ENCODE measurements at regions not wholly inside any gene's neighbourhood (a gene's known extent, or its start where the extent isn't known, plus 50 kb on each side); places are given as distances from the start of the nearest gene placed in this dataset.

- H2BK15ac ChIP-seq (ENCODE audit: low read depth, low read length) = no peak overlapping the region
- H3K56ac ChIP-seq (ENCODE audit: insufficient read length, low read depth, low read length) = no peak overlapping the region
- H4K20me1 ChIP-seq (ENCODE audit: control insufficient read depth, insufficient read depth, insufficient read length) = no peaks in the 10 kb centered on the region
- H3K9ac ChIP-seq (ENCODE audit: extremely low read depth, insufficient read length, low read length) = no peak overlapping the region
- no peak for DNase-seq
- no peak overlapping the region for H2BK5ac ChIP-seq (ENCODE audit: insufficient read length, low read length)
- no peak overlapping the region for H2AK5ac ChIP-seq (ENCODE audit: insufficient read length, low read length)
- Mint-ChIP-seq H3K4me1 (peaks cover 0 to 4% of the 10 kb centered on the region in 2 experiments; a peak in 2 of 4 replicates), H3K27ac (no peak overlapping the region), H3K4me3 (no peak overlapping the region), H3K36me3 (ENCODE audit: insufficient read depth in 1 of 3, low read depth in 3 of 3) (no peaks in the 10 kb centered on the region), H3K9me3 (peaks cover 1 to 2% of the 10 kb centered on the region in 2 experiments; a peak in 3 of 5 replicates), H3K27me3 (ENCODE audit: low read depth) (no peaks in the 10 kb centered on the region)
- no peak overlapping the region for H3K23ac ChIP-seq (ENCODE audit: insufficient read length, low read depth, low read length)
- H3K4ac ChIP-seq (ENCODE audit: low read depth, low read length) = no peak overlapping the region
- no peak overlapping the region for H2BK20ac ChIP-seq (ENCODE audit: low read depth, low read length, poor library complexity, severe bottlenecking)
- no peak overlapping the region for H4K5ac ChIP-seq (ENCODE audit: insufficient read length, low read depth, low read length)
- H2BK120ac ChIP-seq (ENCODE audit: low read depth, low read length, poor library complexity, severe bottlenecking) = no peak overlapping the region
- H3K79me1 ChIP-seq (ENCODE audit: insufficient read depth, low read depth, low read length, poor library complexity, severe bottlenecking) = no peaks in the 10 kb centered on the region
- H3K4me1 ChIP-seq (ENCODE audit: insufficient read depth, low read length) = no peaks in the 10 kb centered on the region
- no peak overlapping the region for H4K91ac ChIP-seq (ENCODE audit: insufficient read length, low read depth, low read length)
- no peak overlapping the region for H3K4me2 ChIP-seq (ENCODE audit: insufficient read depth, insufficient read length, low read length)
- no peak overlapping the region for H4K8ac ChIP-seq (replicated peaks; ENCODE audit: insufficient read length, low read depth, low read length)
- H3K27me3 ChIP-seq (ENCODE audit: insufficient read depth, low read length) = no peaks in the 10 kb centered on the region
- WGBS (ENCODE audit: extremely low coverage, insufficient read length, low lambda C conversion rate) = no CpG with 5 or more reads among the region's 1 CpG
- H3K23me2 ChIP-seq (ENCODE audit: insufficient read length, low read depth, low read length, poor library complexity, severe bottlenecking) = no peaks in the 10 kb centered on the region
- no peak for TF ChIP-seq CTCF (conservative IDR thresholded peaks at IDR 0.05)
- no peak overlapping the region for H2AFZ ChIP-seq (ENCODE audit: low read length)
- no peak overlapping the region for H3T11ph ChIP-seq (ENCODE audit: low read length)
- H2BK12ac ChIP-seq (ENCODE audit: insufficient read length, low read depth, low read length) = no peak overlapping the region
- no peak overlapping the region for H3K14ac ChIP-seq (ENCODE audit: insufficient read depth, low read length)
- no peaks in the 10 kb centered on the region for H3K79me2 ChIP-seq (ENCODE audit: insufficient read depth, low read length)
- no peak overlapping the region for H3K18ac ChIP-seq (ENCODE audit: insufficient read length, low read depth, low read length)
- H3K27ac ChIP-seq (ENCODE audit: insufficient read length, low read depth, low read length) = no peak overlapping the region
- H3K9me3 ChIP-seq (ENCODE audit: control insufficient read depth, low read depth, low read length) = no peaks in the 10 kb centered on the region
Observed at GRCh38 chr12:16884056-16884455, 278.1 kb upstream of the LMO3 start.
